GM19463 (cell line): ENCODE measurements at regions not wholly inside any gene's neighbourhood (a gene's known extent, or its start where the extent isn't known, plus 50 kb on each side); places are given as distances from the start of the nearest gene placed in this dataset.
"Not testable (repeated sequence)": the region's sequence is repeated elsewhere in the genome, so short reads cannot be mapped to it uniquely, and the experiment has no call there.

Experiments
- ATAC-seq: cut with Tn5 transposase; IDR thresholded peaks from one replicate; pipeline ENCODE4 v1.9.1; 2021; ENCODE audit warnings: mild to moderate bottlenecking, moderate library complexity; ENCODE audit not compliant: unreplicated experiment

DNA sequence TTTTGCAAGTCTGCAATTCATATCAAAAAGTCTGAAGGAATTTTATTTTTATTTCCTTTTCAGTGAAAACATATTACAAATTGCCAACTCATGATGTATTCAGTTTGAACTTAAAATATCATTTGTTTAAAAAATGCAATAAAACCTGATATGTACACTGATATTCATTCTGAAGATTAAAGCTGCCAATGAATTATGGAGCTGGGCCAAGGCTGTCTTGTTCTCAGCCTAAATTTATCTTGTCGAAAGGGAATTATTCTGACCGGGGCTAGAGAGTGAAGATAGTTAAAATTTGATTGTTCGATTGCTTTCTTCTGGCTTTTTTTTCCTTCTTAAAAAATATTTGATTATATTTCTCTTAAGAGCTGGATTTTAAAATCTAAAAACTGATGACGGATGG, 54.0 kb upstream of the RBFOX1 start:
- no peak for ATAC-seq

DNA sequence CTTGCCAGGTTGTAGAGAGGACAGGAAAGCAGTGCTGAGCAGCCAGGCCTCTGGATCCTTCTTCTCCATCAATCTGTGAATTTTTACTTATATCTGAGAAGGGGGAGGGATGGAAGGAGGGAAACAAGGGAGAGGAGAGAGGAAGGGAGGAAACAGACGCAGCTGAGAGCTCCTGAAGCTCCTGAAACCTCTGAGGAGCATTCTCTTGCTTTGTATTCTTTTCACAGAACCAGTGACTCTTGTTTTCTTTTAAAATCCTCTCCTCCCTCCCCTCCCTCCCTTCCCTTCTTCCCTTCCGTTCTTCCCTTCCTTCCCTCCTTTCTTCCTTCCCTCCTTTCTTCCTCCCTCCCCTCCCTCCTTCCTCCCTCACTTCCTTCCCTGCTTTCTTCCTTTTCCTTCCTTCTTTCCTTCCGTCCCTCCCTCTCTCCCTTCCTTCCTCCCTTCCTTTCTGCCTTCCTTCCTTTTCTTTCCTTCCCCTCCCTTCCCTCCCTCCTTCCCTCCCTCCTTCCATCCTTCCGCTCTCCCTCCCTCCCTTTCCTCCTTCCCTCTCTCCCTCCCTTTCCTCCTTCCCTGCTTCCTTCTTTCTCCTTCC, 60.0 kb upstream of the RBFOX1 start:
- ATAC-seq: no peak

DNA sequence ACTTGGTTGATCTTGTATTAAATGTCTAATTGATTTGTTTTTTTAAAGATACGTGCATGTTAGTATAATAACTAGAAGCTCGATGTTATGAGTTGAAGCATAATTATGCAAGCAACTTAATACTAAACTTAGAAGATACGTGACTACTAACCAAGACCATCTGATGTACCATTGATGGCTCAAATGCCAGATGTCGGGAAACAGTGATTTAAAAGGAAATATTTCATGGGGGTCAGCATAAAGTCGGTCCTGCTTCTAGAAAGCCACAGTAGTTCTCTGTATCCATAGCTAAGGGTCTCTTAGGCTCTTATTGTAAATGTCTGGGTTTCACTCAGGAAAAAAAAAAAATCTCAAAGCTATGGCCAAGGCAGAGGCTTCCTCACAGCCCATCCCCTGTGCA, 61.2 kb upstream of the RBFOX1 start:
- ATAC-seq: no peak

DNA sequence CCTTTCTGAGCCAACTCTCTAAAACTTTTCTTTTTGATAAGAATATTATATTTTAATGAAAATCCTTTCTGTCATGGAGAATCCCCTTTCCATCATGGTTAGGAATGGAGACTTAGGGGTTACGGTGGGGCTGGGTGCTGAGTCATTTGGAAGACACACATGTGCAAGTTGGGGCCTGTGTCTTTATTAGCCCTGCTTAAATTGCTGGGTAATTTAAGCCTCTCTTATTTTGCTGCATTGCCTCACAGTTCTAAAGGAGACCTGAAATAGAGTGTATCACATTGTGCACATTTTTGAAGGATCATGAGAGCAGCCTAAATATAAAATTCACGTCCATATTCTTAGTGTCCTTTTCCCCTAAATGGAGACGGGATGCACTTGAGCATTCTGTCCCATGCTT, 61.8 kb upstream of the RBFOX1 start:
- no peak for ATAC-seq

DNA sequence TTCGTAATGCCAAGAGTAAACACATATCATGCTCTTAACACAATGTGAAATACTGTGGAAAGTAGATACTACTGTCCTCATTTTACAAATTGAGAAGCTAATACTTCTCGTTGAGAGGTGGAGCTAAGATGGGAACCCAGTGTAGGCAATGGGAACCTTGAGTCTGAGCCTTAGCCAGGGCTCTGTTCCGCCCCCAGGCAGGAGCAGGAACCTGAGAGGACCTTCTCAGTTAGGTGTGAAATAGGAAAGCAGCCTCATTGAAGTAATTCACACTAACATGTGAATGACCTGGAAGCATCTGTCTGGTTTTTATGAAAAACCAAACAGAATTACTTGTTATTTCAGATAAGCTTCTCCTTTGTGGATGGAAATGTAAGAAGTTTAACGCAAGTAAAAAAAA, 62.6 kb upstream of the RBFOX1 start:
- no peak for ATAC-seq

DNA sequence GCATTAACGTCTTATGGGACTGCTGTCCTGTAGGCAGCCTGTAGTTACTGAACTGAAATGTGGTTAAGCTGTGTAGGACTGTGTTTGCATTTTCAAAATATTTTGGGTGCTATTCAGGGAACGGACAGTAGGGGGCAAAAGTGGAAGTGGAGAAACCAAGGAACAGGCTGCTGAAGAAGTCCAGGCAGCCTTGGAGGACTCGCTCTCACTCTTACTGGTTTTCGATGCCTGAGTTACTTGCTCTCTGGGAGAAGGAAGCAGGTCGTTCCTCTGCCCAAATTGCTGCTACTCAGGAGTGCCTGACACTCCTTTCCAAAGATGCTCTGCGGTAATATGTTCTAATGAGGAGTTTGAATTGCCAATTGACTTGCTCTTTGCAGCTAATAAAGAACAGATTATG, 64.5 kb upstream of the RBFOX1 start:
- ATAC-seq: no peak

DNA sequence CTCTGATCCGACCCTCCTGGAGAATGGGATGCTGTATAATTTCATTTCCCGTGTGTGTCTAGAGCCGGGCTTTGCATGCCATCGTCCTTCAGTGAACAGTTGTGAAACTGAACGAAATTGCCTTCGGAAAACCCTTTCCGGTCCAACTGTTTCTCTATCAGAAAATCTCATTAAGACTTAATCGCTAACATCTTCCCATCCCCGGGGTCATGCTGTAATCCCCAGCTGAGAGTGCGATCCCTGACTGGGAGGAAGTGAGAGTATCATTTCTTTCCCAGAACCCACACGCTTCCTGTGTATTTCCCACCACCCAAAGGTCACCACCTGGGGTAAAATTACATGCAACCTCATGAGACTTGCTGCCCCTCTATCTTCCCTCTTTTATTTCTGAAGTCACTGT, 75.6 kb upstream of the RBFOX1 start:
- ATAC-seq: no peak

DNA sequence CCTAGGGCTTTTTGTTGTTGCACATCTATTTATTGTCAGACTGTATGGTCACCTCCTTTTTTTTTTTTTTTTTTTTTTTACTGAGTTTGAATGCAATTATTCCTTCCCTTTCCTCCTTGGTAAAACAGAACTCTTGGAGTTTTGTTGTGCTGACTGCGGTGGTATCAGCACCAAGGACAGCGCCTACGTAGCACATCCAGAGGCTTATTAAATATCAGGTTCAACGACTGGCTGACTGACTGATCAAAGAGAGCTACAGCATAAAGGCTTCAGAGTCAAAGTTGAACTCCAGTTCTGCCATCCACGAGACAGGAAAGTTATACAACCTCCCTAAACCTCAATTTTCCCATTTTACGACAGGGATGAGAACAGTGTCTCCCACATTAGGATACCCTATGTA, 86.1 kb upstream of the RBFOX1 start:
- ATAC-seq: no peak

DNA sequence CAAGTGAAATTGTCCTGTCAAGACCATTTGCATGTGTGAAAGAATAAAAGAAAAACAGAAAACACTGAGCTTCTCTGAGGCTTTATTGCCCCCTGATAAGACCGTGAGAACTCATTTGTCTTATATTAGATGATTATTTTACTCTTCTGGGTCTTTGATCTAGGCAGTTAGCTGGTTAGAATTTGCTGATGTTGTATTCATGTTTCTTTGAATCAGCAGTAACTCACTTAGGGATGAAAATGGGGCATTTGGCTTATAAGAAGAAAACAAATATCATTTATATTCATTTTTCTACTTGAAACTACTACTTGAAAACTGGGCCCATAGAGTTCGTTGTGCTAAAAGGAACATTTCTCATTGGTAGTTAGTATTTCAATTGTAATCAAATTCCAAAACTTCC, 93.1 kb upstream of the RBFOX1 start:
- no peak for ATAC-seq

DNA sequence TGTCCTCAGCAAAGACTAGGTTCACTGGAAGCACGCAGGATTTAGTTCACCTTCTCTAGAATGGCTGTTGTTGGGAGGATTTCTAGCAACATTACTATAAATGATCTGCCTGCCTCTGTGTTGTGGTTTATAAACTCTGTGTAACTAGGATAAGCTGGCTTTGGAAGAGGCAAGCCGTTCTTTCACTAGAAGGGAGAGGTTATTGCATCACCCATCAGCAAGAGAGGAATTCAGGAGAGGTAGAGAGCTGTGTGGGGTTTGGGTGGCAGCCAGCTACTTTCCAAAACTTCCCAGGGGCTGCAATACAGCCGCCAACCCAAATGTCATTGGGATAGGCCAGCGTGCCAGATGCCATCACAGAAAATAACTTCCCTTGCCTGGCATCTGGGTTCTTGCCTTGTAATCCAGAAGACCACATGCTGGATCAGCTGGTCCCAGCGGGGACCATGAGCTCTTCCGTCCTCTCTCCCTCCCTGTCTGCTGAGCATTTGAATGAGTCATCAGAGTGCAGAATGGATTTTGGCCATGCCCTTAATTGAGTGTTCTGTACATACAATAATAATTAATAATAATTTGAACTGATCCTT, 95.7 kb upstream of the RBFOX1 start:
- ATAC-seq: no peak

DNA sequence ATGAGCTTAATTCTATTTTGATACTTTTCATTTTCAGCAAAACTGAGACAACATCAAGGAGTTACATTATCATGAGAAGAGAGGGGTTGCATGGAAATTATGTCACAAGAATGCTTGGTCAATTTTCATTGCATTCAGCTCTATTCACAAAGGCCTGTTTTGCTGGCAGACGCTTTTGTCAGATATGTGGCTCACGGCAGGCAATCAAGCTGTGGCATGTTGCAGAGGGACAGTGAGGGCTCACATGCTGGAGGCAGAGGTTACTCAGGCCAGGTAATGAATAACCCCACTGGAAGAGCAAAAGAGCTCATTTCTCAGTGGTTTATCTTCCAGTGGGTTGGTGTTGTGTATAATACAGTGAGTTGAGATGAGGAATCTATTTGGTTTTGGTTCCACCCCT, 98.7 kb upstream of the RBFOX1 start:
- no peak for ATAC-seq

DNA sequence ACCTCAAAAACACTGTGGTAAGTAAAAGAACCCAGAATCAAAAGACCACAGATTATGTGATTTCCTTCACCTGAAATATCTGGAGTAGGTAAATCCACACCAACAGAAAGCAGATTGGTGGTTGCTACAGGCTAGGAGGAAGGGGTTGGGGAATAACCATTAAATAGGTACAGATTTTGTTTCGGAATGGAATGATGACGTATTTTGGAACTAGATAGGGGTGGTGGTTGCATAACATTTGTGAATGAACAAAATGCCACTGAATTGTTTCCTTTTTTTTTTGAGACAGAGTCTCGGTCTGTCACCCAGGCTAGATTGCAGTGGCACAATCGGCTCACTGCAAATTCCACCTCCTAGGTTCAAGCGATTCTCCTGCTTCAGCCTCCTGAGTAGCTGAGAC, 100.9 kb upstream of the RBFOX1 start:
- no peak for ATAC-seq

DNA sequence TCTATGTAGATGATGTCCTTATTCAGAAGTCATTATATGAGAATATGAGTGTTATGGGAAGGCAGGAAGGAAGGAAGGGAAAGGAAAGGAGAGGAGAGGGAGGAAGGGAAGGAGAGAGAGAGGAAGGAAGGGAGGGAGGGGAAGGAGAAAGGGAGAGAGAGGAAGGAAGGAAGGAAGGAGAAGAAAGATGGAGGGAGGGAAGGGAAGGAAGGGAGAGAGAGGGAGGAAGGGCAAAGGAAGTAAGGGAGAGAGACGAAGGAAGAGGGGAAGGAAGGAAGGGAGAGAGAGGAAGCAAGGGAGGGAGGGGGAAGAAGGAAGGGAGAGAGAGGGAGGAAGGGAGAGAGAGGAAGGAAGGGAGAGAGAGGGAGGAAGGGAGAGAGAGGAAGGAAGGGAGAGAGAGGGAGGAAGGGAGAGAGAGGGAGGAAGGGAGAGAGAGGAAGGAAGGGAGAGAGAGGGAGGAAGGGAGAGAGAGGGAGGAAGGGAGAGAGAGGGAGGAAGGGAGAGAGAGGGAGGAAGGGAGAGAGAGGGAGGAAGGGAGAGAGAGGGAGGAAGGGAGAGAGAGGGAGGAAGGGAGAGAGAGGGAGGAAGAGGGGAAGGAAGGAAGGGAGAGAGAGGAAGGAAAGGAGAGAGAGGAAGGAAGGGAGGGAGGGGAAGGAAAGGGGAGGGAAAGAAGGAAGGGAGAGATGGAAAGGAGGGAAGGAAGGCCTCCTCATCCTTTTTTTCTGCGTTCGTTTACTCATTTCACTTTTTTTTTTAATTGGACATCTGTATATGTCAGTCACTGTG, 103.0 kb upstream of the RBFOX1 start:
- ATAC-seq: not testable (repeated sequence)

DNA sequence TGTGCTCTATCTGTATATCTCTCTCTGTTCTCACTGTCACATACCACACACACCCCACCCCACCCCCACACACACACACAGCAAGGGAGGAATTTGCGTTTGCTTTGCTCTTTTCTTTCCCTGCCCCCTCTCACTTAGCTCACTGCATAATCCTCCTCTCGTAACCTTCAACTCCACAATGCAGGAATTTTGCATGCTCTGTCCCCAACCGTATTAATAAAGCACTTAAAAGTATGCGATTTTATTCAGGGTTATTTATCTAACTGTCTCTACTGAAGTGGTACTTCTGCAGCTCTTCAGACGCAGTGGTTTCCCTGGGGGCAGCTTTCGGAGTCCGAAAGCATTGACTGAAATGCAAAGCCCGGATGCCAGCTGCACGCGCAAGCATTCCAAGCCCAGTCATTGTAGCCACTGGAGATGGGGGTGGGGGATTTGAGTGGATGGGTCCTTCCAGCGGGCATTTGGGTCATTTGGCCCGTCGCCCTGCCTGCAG, 105.4 kb upstream of the RBFOX1 start:
- no peak for ATAC-seq

DNA sequence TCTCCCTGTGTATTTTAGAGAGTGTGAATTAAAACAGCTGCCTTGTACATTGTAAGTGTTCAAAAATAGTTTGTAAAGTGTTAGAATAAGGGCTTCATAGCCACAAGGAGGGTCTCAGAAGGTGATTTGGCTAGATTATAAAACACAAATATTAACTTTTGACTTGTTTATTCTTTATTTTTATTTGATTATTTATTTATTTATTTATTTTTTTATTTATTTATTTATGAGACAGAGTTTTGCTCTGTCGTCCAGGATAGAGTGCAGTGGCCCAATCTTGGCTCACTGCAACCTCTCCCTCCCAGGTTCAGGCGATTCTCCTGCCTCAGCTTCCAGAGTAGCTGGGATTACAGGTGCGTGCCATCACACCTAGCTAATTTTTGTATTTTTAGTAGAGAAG, 111.5 kb upstream of the RBFOX1 start:
- no peak for ATAC-seq

DNA sequence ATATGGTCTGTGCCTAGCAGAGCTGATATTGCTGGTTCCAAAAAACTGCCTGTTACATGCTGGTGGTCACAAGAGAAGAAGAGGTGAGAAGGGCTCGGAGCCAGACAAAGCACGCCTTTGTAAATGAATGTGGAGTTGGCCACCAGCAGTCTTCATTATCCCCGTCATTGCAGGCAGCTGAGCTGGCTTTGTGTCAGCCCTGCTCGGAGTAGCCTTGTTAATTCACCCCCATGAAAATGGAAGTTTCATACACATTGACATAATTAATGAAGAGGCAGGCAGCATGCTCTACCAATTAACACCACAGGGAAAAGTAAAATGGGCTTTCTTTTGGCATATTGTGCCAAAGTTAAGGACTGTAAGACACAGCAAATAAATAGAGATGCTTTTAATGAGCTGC, 113.7 kb upstream of the RBFOX1 start:
- ATAC-seq: no peak

DNA sequence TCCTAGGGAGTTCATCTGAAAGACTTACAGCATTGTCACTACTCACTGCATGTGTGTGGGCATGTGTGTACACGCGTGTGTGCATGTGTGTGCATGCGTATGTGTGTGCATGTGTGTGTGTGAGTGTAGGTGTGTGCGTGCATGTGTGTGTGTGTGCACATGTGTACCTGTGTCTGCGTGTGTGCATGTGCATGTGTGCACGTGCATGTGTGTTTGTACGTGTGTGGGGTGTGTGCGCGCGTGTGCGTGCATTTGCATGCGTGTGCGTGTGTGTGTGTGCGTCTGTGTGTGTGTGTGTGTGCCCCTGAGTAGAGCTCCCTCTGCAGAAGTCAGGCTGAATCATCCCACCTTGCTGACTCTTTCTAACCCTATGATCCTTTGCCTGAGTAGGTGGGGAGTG, 114.8 kb upstream of the RBFOX1 start:
- no peak for ATAC-seq

DNA sequence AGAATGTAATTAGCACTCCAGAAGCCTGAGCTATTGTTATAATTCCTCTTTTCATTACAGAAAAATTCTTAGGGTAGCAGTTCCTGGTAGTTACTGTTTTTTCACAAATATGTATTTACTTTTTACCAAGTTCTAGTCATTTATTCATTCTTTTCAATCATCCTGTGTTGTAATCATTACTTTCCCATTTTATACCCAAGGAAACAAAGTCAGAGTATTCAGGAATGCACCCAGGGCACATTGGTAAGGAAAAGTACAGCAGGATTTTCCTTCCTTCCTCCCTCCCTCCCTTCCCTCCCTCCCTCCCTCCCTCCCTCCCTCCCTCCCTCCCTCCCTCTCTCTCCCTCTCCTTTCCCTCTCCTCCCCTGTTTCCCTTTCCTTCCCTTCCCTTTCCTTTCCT, 115.9 kb upstream of the RBFOX1 start:
- ATAC-seq: no peak

DNA sequence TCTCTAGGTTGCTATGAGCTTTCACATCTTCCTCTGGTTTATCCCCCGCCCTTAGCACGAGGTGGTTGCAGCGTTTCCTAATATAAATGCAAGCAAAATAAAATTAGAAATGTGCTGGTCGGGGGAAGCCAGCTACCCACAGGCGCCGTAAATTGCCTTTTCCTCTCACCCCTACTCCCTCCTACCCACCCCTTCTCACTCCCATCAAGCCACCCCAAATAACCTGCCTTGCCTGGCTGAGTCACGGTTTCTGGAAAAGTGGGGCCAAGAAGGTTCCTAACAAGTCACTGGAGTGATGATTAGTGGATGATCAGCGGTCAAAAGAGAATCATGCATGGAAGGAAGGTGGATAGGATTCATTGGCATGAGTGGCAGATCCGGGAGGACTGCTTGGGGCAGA, 120.9 kb upstream of the RBFOX1 start:
- no peak for ATAC-seq

DNA sequence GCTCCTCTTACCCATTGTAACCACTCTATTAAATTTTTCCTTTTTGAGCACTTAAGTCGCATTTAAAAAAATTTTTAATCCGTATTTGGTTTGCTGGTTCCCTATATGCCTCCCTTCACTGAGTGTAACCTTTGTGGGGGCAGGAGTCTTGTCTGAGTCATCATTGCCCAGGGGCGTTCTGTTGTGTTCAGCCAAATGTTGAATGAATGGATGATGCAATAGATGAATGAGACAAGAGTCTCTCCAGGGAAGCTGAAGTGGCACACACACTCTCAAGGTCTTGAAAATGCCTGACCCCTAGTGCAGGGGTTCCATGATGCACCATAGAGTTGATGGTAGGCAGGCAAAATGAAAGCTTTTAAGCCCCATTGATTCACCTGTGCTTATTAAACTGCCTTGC, 123.0 kb upstream of the RBFOX1 start:
- no peak for ATAC-seq

DNA sequence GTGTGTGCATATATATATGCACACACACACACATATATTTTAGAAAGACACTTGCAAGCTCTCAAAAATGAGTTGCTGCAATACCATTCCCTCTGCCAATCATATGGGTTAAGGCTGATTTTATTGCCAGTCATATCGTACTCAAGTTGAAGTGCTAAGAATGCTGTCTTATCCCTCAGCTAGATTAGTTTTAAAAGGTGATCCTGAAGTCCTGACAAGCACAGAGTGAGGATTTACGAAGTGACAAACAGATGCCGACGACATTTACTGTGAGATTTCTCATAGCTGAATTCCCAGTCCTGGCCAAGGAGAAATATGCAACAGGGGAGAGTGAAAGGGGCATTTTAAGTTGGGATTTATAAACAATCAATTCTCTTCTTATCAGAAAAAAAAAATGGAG, 126.2 kb upstream of the RBFOX1 start:
- no peak for ATAC-seq

DNA sequence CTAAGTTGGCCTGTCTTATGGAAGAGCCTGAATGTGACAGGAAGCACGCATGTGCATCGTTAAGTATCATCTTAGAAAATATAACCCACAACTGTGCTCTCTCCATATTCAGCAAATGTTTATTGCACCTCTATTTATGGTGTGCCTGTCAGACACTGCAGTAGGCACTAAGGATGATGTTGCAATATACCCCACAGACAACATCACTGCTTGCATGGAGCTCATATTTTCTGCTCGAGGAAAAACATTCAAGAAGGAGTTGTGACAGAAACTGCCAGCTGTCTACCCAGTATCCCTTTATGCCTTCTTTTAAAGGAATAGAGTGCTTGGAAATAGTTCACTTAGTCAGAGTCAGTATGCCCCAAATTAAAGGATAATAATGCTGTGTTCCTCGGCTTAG, 132.3 kb upstream of the RBFOX1 start:
- no peak for ATAC-seq
